GM21576 (cell line): ENCODE measurements at regions not wholly inside any gene's neighbourhood (a gene's known extent, or its start where the extent isn't known, plus 50 kb on each side); places are given as distances from the start of the nearest gene placed in this dataset.

Experiments used
- ATAC-seq: cut with Tn5 transposase; IDR thresholded peaks from one replicate; pipeline ENCODE4 v1.9.1; 2021; ENCODE audit warnings: mild to moderate bottlenecking, moderate library complexity; ENCODE audit not compliant: unreplicated experiment

- no peak for ATAC-seq
These were observed 101.9 kb downstream of the PLK2 start for GRCh38 chr5:58357799-58358500.

- no peak for ATAC-seq
These were observed 102.8 kb downstream of the PLK2 start for GRCh38 chr5:58357121-58357520.

- ATAC-seq = no peak
These were observed 103.2 kb downstream of the PLK2 start for GRCh38 chr5:58356662-58357061.

GRCh38 chr5:58354827-58355226, 105.1 kb downstream of the PLK2 start:
- no peak for ATAC-seq

GRCh38 chr5:58353992-58354391, 105.9 kb downstream of the PLK2 start:
- no peak for ATAC-seq

- ATAC-seq = no peak
These were observed 108.7 kb downstream of the PLK2 start for GRCh38 chr5:58351190-58351589.

GRCh38 chr5:58348996-58349728, 110.7 kb downstream of the PLK2 start:
- ATAC-seq = no peak

- no peak for ATAC-seq
These were observed 113.8 kb downstream of the PLK2 start for GRCh38 chr5:58346041-58346440.

GRCh38 chr5:58341476-58341875, 118.4 kb downstream of the PLK2 start:
- ATAC-seq = no peak

- no peak for ATAC-seq
These were observed 124.4 kb downstream of the PLK2 start for GRCh38 chr5:58335518-58335917.

- no peak for ATAC-seq
These were observed 125.9 kb downstream of the PLK2 start for GRCh38 chr5:58334035-58334434.

- ATAC-seq = no peak
These were observed 129.1 kb downstream of the PLK2 start for GRCh38 chr5:58330781-58331180.

GRCh38 chr5:58327289-58327688, 132.6 kb downstream of the PLK2 start:
- ATAC-seq = no peak

- no peak for ATAC-seq
These were observed 133.9 kb downstream of the PLK2 start for GRCh38 chr5:58326022-58326421.

- ATAC-seq = no peak
These were observed 137.4 kb downstream of the PLK2 start for GRCh38 chr5:58322453-58322852.

- no peak for ATAC-seq
These were observed 141.4 kb downstream of the PLK2 start for GRCh38 chr5:58318468-58318867.

GRCh38 chr5:58317808-58318207, 142.1 kb downstream of the PLK2 start:
- no peak for ATAC-seq

- ATAC-seq = no peak
These were observed 142.9 kb downstream of the PLK2 start for GRCh38 chr5:58317009-58317408.

GRCh38 chr5:58315794-58316193, 144.1 kb downstream of the PLK2 start:
- ATAC-seq = no peak

- no peak for ATAC-seq
These were observed 145.3 kb downstream of the PLK2 start for GRCh38 chr5:58314356-58315210.

GRCh38 chr5:58312299-58312698, 147.6 kb downstream of the PLK2 start:
- ATAC-seq = no peak

- ATAC-seq = no peak
These were observed 148.4 kb downstream of the PLK2 start for GRCh38 chr5:58311526-58311925.
